Fibroblast of pulmonary artery (primary cell): ENCODE measurements at regions not wholly inside any gene's neighbourhood (a gene's known extent, or its start where the extent isn't known, plus 50 kb on each side); places are given as distances from the start of the nearest gene placed in this dataset.
"Not testable (repeated sequence)": the region's sequence is repeated elsewhere in the genome, so short reads cannot be mapped to it uniquely, and the experiment has no call there.

Source experiments
- DNase-seq: peaks from one replicate; pipeline ENCODE4 v3.0.0-alpha.2; 2010; ENCODE audit warnings: low read depth
- H3K4me3 ChIP-seq: replicated peaks from 2 replicates; pipeline ENCODE4 v1.5.1; 2011; ENCODE audit warnings: low read depth, mild to moderate bottlenecking, control low read depth, low read length, moderate library complexity
- CTCF ChIP-seq: IDR thresholded peaks from 2 replicates; pipeline ENCODE4 v1.5.1; 2011; ENCODE audit warnings: mild to moderate bottlenecking, control low read depth, low read length, inconsistent platforms; ENCODE audit errors: missing control alignments

GRCh38 chr7:53111031-53111430 lies 75.6 kb downstream of the POM121L12 start:
- H3K4me3 ChIP-seq, result no peak overlapping the region
- DNase-seq, result peak; percentile 13
- TF ChIP-seq CTCF, result no peak

- TF ChIP-seq CTCF, result no peak
- no peak for DNase-seq
- no peak overlapping the region for H3K4me3 ChIP-seq
Observed at GRCh38 chr7:53113424-53113823, 78.0 kb downstream of the POM121L12 start.

GRCh38 chr7:53119514-53119941 lies 84.1 kb downstream of the POM121L12 start:
- peak; percentile 0 for DNase-seq
- H3K4me3 ChIP-seq, result no peak overlapping the region
- TF ChIP-seq CTCF, result no peak

GRCh38 chr7:53121374-53121773 lies 85.9 kb downstream of the POM121L12 start:
- TF ChIP-seq CTCF, result no peak
- no peak for DNase-seq
- H3K4me3 ChIP-seq, result no peak overlapping the region

GRCh38 chr7:53131697-53132096 lies 96.3 kb downstream of the POM121L12 start:
- TF ChIP-seq CTCF, result no peak
- DNase-seq, result no peak
- H3K4me3 ChIP-seq, result no peak overlapping the region

- DNase-seq, result no peak
- H3K4me3 ChIP-seq, result no peak overlapping the region
- TF ChIP-seq CTCF, result no peak
Observed at GRCh38 chr7:53151496-53151895, 116.1 kb downstream of the POM121L12 start.

GRCh38 chr7:53187184-53187583 lies 151.8 kb downstream of the POM121L12 start:
- H3K4me3 ChIP-seq, DNase-seq: not testable (repeated sequence)

GRCh38 chr7:53191191-53191695 lies 155.8 kb downstream of the POM121L12 start:
- DNase-seq, result no peak
- H3K4me3 ChIP-seq, result no peak overlapping the region
- TF ChIP-seq CTCF, result no peak
